HEK293 (cell line): ENCODE measurements at regions not wholly inside any gene's neighbourhood (a gene's known extent, or its start where the extent isn't known, plus 50 kb on each side); places are given as distances from the start of the nearest gene placed in this dataset.

Experiments
- CTCF ChIA-PET: fragments of 350-600 bp; formaldehyde crosslinking; extraction: SDS; loops from one replicate; lab custom pipeline; 2021; ENCODE audit warnings: antibody characterized with exemption; lab: Yijun Ruan, JAX
- POLR2A ChIA-PET: fragments of 300-600 bp; formaldehyde crosslinking; extraction: SDS; loops from one replicate; lab custom pipeline; 2020; ENCODE audit warnings: antibody characterized with exemption, inconsistent platforms; lab: Yijun Ruan, JAX
- H3K27ac ChIP-seq: fragments of 200-500 bp; sonication (Bioruptor generic); 2 replicates; pipeline ENCODE4 v1.5.1; 2014; ENCODE audit warnings: low read depth, low read length, control low read depth, inconsistent platforms; ENCODE audit errors: extremely low read depth
- H3K36me3 ChIP-seq, 2 experiments: fragments of 200-500 bp in 1 of 2; sonication (Bioruptor generic) in 1 of 2; 1 replicate in 1 of 2; 2 replicates in 1 of 2; pipeline ENCODE4 v1.5.1; 2014 to 2017; ENCODE audit warnings: inconsistent platforms in 2 of 2, low read length in 2 of 2; ENCODE audit not compliant: control insufficient read depth in 2 of 2, insufficient read depth in 1 of 2
- H3K4me1 ChIP-seq: fragments of 200-500 bp; sonication (Bioruptor generic); 2 replicates; pipeline ENCODE4 v1.5.1; 2014; ENCODE audit warnings: mild to moderate bottlenecking, low read length, inconsistent platforms; ENCODE audit not compliant: control insufficient read depth, insufficient read depth
- H3K4me3 ChIP-seq: 2 replicates; pipeline ENCODE4 v1.5.1; 2011; ENCODE audit warnings: low read depth, mild to moderate bottlenecking, control low read depth, low read length, moderate library complexity
- H3K9me3 ChIP-seq: fragments of 200-500 bp; sonication (Bioruptor generic); 2 replicates; pipeline ENCODE4 v1.5.1; 2014; ENCODE audit warnings: low read depth, low read length, inconsistent platforms; ENCODE audit not compliant: control insufficient read depth, insufficient read depth
- GFI1B ChIP-seq: fragments of 450-650 bp; formaldehyde crosslinking; IDR thresholded peaks from 2 replicates; pipeline ENCODE4 v1.5.1; 2016; ENCODE audit warnings: missing biosample characterization, missing genetic modification characterization
- RBAK ChIP-seq: fragments of 450-650 bp; formaldehyde crosslinking; IDR thresholded peaks from 2 replicates; pipeline ENCODE4 v1.5.1; 2016; ENCODE audit warnings: missing biosample characterization, missing genetic modification characterization
- ZFP3 ChIP-seq: fragments of 450-650 bp; formaldehyde crosslinking; IDR thresholded peaks from 2 replicates; pipeline ENCODE4 v1.5.1; 2016; ENCODE audit warnings: low read depth, missing biosample characterization, missing genetic modification characterization
- ZNF404 ChIP-seq: fragments of 450-650 bp; formaldehyde crosslinking; IDR thresholded peaks from 2 replicates; pipeline ENCODE4 v1.5.1; 2017; ENCODE audit warnings: missing biosample characterization, missing genetic modification characterization
- ZNF433 ChIP-seq: fragments of 450-650 bp; formaldehyde crosslinking; IDR thresholded peaks from 2 replicates; pipeline ENCODE4 v1.5.1; 2016; ENCODE audit warnings: missing biosample characterization, missing genetic modification characterization, low read depth
- ZNF510 ChIP-seq: fragments of 450-650 bp; formaldehyde crosslinking; IDR thresholded peaks from 2 replicates; pipeline ENCODE4 v1.5.1; 2018; ENCODE audit warnings: mild to moderate bottlenecking, missing genetic modification characterization, missing biosample characterization; ENCODE audit not compliant: insufficient replicate concordance
- ZNF514 ChIP-seq: fragments of 450-650 bp; formaldehyde crosslinking; IDR thresholded peaks from 2 replicates; pipeline ENCODE4 v1.5.1; 2016; ENCODE audit warnings: missing biosample characterization, missing genetic modification characterization
- ZNF670 ChIP-seq: fragments of 450-650 bp; formaldehyde crosslinking; IDR thresholded peaks from 2 replicates; pipeline ENCODE4 v1.5.1; 2016; ENCODE audit warnings: missing biosample characterization, missing genetic modification characterization, low read depth
- ZSCAN16 ChIP-seq: fragments of 450-650 bp; formaldehyde crosslinking; IDR thresholded peaks from 2 replicates; pipeline ENCODE4 v1.5.1; 2016; ENCODE audit warnings: missing biosample characterization, missing genetic modification characterization
- TF ChIP-seq, protein P1 (sequence below): fragments of 450-650 bp; formaldehyde crosslinking; IDR thresholded peaks from 2 replicates; pipeline ENCODE4 v1.5.1; 2016; ENCODE audit warnings: missing biosample characterization, missing genetic modification characterization, low read depth
- TF ChIP-seq, protein P2 (sequence below): fragments of 450-650 bp; formaldehyde crosslinking; IDR thresholded peaks from 2 replicates; pipeline ENCODE4 v1.5.1; 2016; ENCODE audit warnings: missing biosample characterization, missing genetic modification characterization
- TF ChIP-seq, protein P3 (sequence below): fragments of 450-650 bp; formaldehyde crosslinking; IDR thresholded peaks from 2 replicates; pipeline ENCODE4 v1.5.1; 2017; ENCODE audit warnings: missing biosample characterization, missing genetic modification characterization
- TF ChIP-seq, protein P4 (sequence below): fragments of 450-650 bp; formaldehyde crosslinking; IDR thresholded peaks from 2 replicates; pipeline ENCODE4 v1.5.1; 2016; ENCODE audit warnings: missing biosample characterization, missing genetic modification characterization, borderline replicate concordance
- TF ChIP-seq, protein P5 (sequence below): fragments of 450-650 bp; formaldehyde crosslinking; IDR thresholded peaks from 2 replicates; pipeline ENCODE4 v1.5.0; 2017; ENCODE audit warnings: missing biosample characterization, missing genetic modification characterization, borderline replicate concordance
- TF ChIP-seq, protein P6 (sequence below): fragments of 450-650 bp; formaldehyde crosslinking; IDR thresholded peaks from 2 replicates; pipeline ENCODE4 v1.5.1; 2016; ENCODE audit warnings: missing biosample characterization, missing genetic modification characterization

DNA sequence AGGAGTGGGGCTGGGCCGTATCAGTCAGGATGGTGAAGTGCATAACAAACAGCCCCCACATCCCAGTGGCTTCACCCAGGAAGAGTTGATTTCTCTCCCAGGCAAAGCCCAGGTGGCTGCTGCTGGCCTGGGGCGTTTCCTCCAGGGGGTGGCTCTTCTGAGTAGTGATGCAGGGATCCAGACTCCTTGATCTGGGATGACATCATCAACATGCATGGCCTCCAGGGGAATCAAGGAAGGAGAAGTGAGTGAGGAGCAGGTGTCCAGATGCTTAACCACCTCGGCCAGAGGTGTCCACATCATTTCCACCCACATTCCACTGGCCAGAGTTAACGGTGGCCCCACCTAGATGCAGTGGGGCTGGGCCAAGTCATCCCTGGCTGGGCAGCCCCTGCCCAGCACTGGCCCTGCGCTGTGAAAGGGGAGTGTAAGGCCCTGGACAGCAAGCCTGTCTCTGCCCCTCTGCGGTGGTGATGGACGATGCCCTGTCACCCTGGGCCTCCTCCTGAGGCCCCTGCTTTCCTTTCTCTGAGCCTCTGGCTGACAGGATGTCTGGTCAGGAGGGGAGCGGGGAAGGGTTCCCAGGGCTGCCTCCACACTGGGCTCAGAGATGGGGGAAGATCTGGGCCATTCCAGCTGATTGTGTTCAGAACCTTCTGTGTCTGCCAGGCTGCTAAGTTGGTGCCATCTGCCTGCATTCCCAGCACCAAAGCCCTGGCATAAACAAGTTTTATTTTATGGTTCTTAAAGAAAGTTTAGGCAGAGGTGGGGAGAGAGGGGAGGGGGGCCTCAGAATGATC, 598.2 kb downstream of the MATN1 start:
- Histone ChIP-seq H3K27ac (no peak overlapping the region), H3K4me1 (0 out of 2 replicates have a peak, but pooled peaks cover 2% of the 10 kb centered on the region), H3K9me3 (no peaks in the 10 kb centered on the region), H3K36me3 (no peaks in the 10 kb centered on the region)
- POLR2A ChIA-PET, result no interaction called here
- TF ChIP-seq ZNF670 (tag by site-specific recombination), result no peak
- TF ChIP-seq, protein P1, sequence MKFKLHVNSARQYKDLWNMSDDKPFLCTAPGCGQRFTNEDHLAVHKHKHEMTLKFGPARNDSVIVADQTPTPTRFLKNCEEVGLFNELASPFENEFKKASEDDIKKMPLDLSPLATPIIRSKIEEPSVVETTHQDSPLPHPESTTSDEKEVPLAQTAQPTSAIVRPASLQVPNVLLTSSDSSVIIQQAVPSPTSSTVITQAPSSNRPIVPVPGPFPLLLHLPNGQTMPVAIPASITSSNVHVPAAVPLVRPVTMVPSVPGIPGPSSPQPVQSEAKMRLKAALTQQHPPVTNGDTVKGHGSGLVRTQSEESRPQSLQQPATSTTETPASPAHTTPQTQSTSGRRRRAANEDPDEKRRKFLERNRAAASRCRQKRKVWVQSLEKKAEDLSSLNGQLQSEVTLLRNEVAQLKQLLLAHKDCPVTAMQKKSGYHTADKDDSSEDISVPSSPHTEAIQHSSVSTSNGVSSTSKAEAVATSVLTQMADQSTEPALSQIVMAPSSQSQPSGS (tag by site-specific recombination), result peak; percentile 76; the same call in 1 of the 2 replicates
- TF ChIP-seq, all 188 proteins: peak for 1
- CTCF ChIA-PET, result no interaction called here
- no peak overlapping the region for H3K4me3 ChIP-seq

DNA sequence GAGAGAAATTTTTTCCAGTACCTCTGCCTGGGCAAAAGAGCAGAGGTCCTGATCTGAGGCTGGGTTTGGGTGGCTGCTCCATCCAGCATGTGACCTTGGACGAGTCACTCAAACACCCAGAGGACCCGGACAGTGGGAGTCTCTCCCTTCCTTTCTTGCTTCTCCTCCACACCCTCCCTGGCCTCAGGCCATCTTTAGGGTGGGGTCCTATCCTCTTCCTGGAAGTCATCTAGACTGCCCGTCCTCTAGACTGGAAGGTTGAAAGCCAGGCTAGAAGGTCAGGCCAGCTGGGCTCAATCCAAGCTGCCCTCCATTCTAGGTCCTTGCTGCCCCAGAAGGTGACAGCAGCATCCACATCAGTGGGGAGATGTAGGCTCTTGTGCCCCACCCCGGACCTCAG, 599.5 kb downstream of the MATN1 start:
- Histone ChIP-seq H3K9me3 (no peaks in the 10 kb centered on the region), H3K36me3 (no peaks in the 10 kb centered on the region), H3K4me3 (no peak overlapping the region), H3K4me1 (0 out of 2 replicates have a peak, but pooled peaks cover 2% of the 10 kb centered on the region), H3K27ac (no peak overlapping the region)
- TF ChIP-seq ZNF510 (tag by site-specific recombination), result no peak
- TF ChIP-seq ZFP3 (tag by site-specific recombination), result no peak
- TF ChIP-seq, protein P2, sequence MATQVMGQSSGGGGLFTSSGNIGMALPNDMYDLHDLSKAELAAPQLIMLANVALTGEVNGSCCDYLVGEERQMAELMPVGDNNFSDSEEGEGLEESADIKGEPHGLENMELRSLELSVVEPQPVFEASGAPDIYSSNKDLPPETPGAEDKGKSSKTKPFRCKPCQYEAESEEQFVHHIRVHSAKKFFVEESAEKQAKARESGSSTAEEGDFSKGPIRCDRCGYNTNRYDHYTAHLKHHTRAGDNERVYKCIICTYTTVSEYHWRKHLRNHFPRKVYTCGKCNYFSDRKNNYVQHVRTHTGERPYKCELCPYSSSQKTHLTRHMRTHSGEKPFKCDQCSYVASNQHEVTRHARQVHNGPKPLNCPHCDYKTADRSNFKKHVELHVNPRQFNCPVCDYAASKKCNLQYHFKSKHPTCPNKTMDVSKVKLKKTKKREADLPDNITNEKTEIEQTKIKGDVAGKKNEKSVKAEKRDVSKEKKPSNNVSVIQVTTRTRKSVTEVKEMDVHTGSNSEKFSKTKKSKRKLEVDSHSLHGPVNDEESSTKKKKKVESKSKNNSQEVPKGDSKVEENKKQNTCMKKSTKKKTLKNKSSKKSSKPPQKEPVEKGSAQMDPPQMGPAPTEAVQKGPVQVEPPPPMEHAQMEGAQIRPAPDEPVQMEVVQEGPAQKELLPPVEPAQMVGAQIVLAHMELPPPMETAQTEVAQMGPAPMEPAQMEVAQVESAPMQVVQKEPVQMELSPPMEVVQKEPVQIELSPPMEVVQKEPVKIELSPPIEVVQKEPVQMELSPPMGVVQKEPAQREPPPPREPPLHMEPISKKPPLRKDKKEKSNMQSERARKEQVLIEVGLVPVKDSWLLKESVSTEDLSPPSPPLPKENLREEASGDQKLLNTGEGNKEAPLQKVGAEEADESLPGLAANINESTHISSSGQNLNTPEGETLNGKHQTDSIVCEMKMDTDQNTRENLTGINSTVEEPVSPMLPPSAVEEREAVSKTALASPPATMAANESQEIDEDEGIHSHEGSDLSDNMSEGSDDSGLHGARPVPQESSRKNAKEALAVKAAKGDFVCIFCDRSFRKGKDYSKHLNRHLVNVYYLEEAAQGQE, result no peak
- TF ChIP-seq GFI1B, result no peak
- ChIA-PET POLR2A (no interaction called here), CTCF (no interaction called here)

DNA sequence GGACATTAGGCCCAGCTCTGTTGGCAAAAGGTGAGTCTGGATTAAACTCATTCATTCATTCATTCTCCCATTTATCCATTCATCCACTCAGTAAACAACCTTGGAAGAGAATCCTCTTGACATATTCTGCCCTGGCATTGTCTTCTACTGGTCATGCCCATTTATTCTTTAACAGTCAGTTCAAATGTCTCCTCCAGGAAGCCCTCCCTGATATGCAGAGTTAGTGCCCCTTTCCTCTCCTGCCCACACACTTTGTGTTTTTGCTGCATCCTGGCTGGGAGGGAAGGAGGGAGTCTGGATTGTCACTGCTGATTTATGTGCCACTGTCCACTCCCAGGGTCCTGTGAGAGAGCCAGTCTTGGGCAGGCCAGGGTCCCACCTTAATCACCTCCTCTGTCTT, 600.3 kb downstream of the MATN1 start:
- ChIA-PET CTCF (interaction anchor here (1.6 kb wide), 1 partner anchor 12 kb away, joined by 3 read pairs; no protein-coding TSS in a partner anchor), POLR2A (no interaction called here)
- Histone ChIP-seq H3K27ac (no peak overlapping the region), H3K9me3 (no peaks in the 10 kb centered on the region), H3K4me1 (0 out of 2 replicates have a peak, but pooled peaks cover 2% of the 10 kb centered on the region), H3K36me3 (no peaks in the 10 kb centered on the region), H3K4me3 (no peak overlapping the region)
- TF ChIP-seq, protein P3, sequence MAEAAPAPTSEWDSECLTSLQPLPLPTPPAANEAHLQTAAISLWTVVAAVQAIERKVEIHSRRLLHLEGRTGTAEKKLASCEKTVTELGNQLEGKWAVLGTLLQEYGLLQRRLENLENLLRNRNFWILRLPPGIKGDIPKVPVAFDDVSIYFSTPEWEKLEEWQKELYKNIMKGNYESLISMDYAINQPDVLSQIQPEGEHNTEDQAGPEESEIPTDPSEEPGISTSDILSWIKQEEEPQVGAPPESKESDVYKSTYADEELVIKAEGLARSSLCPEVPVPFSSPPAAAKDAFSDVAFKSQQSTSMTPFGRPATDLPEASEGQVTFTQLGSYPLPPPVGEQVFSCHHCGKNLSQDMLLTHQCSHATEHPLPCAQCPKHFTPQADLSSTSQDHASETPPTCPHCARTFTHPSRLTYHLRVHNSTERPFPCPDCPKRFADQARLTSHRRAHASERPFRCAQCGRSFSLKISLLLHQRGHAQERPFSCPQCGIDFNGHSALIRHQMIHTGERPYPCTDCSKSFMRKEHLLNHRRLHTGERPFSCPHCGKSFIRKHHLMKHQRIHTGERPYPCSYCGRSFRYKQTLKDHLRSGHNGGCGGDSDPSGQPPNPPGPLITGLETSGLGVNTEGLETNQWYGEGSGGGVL (tag by site-specific recombination), result no peak
- no peak for TF ChIP-seq RBAK (tag by site-specific recombination)
- TF ChIP-seq ZSCAN16 (tag by site-specific recombination), result no peak
- TF ChIP-seq ZFP3 (tag by site-specific recombination), result no peak
- TF ChIP-seq ZNF404 (tag by site-specific recombination), result no peak
- TF ChIP-seq, protein P4, sequence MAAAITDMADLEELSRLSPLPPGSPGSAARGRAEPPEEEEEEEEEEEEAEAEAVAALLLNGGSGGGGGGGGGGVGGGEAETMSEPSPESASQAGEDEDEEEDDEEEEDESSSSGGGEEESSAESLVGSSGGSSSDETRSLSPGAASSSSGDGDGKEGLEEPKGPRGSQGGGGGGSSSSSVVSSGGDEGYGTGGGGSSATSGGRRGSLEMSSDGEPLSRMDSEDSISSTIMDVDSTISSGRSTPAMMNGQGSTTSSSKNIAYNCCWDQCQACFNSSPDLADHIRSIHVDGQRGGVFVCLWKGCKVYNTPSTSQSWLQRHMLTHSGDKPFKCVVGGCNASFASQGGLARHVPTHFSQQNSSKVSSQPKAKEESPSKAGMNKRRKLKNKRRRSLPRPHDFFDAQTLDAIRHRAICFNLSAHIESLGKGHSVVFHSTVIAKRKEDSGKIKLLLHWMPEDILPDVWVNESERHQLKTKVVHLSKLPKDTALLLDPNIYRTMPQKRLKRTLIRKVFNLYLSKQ (tag by site-specific recombination), result no peak
- no peak for TF ChIP-seq ZNF433 (tag by site-specific recombination)
- TF ChIP-seq, protein P5, sequence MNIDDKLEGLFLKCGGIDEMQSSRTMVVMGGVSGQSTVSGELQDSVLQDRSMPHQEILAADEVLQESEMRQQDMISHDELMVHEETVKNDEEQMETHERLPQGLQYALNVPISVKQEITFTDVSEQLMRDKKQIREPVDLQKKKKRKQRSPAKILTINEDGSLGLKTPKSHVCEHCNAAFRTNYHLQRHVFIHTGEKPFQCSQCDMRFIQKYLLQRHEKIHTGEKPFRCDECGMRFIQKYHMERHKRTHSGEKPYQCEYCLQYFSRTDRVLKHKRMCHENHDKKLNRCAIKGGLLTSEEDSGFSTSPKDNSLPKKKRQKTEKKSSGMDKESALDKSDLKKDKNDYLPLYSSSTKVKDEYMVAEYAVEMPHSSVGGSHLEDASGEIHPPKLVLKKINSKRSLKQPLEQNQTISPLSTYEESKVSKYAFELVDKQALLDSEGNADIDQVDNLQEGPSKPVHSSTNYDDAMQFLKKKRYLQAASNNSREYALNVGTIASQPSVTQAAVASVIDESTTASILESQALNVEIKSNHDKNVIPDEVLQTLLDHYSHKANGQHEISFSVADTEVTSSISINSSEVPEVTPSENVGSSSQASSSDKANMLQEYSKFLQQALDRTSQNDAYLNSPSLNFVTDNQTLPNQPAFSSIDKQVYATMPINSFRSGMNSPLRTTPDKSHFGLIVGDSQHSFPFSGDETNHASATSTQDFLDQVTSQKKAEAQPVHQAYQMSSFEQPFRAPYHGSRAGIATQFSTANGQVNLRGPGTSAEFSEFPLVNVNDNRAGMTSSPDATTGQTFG (tag by site-specific recombination), result no peak
- TF ChIP-seq, protein P6, sequence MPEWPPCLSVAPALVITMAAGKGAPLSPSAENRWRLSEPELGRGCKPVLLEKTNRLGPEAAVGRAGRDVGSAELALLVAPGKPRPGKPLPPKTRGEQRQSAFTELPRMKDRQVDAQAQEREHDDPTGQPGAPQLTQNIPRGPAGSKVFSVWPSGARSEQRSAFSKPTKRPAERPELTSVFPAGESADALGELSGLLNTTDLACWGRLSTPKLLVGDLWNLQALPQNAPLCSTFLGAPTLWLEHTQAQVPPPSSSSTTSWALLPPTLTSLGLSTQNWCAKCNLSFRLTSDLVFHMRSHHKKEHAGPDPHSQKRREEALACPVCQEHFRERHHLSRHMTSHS (tag by site-specific recombination), result no peak
- TF ChIP-seq ZNF514 (tag by site-specific recombination), result no peak
